ENCODE measurements at regions not wholly inside any gene's neighbourhood (a gene's known extent, or its start where the extent isn't known, plus 50 kb on each side); places are given as distances from the start of the nearest gene placed in this dataset.

DNA sequence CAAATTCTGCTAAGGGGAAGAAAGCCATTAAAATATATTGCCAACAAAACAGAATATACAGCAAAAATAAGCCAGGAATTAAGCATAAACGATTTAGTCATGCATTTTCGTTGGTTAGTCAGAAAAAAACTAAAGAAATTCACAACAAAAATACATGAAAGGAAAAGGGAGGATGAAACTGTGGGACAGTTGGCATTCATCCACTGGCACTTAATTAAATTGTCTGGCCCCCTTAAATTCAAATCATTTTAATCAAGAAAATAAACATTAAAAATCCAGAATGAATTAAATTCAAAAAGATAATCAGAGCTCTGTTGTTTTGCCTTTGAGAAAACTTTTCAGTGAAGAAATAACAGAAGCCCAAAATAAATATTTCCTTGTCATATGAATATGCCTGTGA, 264.6 kb upstream of the TMTC1 start:
- Histone ChIP-seq H3K4me3 (ENCODE audit: low read length) (no peak overlapping the region), H3K27ac (ENCODE audit: low read length) (no peak overlapping the region), H3K4me1 (ENCODE audit: insufficient read depth, low read length) (peaks cover 10% of the 10 kb centered on the region; the same call in 1 of the 2 replicates), H3K9ac (ENCODE audit: low read depth, low read length) (no peak overlapping the region), H3K9me3 (ENCODE audit: insufficient read depth, low read depth, low read length) (no peaks in the 10 kb centered on the region), H3K27me3 (ENCODE audit: insufficient read depth, low read length) (no peaks in the 10 kb centered on the region), H3K36me3 (ENCODE audit: insufficient read depth, low read depth, low read length) (no peaks in the 10 kb centered on the region)

DNA sequence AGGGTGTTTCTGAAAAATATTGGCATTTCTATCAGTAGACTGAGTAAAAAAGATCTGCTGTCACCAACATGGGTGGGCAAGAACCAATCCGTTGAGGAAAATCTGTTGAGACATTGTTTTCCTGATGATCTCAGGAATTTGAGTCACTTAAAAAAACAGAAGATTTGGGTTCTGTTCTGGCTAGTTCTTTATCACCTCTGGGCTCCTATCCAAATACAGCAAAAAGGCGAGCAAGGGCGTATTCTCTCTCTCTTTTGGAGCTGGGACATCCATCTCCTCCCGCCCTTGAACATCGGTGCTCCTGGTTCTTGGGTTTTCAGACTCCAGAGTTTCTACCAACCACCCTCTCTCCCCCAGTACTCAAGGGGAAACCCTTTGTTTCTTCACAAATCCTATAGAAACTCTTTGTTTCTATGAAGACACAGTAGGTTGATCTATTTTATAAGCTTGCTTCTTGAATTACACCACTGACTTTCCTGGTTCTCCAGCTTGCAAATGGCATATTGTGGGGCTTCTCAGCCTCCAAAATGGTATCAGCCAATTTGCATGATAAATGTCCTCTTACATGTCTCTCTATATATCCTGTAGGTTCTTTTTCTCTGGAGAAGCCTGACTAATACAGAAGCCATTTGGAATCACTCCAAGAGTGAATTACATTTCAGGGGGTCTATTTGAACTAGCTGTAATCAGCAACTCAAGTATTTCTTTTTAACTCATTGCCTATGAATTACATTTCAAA, 263.9 kb upstream of the TMTC1 start:
- no peaks in the 10 kb centered on the region for H3K9me3 ChIP-seq (ENCODE audit: insufficient read depth, low read depth, low read length)
- no peak overlapping the region for H3K9ac ChIP-seq (ENCODE audit: low read depth, low read length)
- H3K36me3 ChIP-seq (ENCODE audit: insufficient read depth, low read depth, low read length) = no peaks in the 10 kb centered on the region
- no peak overlapping the region for H3K27ac ChIP-seq (ENCODE audit: low read length)
- H3K4me3 ChIP-seq (ENCODE audit: low read length) = no peak overlapping the region
- H3K4me1 ChIP-seq (ENCODE audit: insufficient read depth, low read length) = peaks cover 15% of the 10 kb centered on the region; the same call in 1 of the 2 replicates
- no peaks in the 10 kb centered on the region for H3K27me3 ChIP-seq (ENCODE audit: insufficient read depth, low read length)

DNA sequence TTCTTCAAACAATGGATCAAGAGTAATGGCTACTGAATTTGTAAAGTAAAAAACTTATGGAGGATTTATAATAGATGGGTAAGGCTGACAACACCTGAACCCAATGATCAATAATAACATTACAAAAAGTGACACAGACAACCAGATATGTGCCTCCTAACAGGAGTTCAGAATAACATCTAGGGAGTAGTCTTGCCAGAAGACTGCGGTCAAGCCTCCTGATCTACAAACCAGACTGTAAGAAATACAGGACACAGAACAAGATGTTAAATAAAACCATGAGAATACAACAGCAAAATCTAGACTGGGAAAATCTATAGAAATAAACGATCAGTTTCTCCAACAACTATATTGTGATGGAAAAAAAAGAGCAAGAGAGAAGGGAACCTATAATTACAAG, 262.6 kb upstream of the TMTC1 start:
- no peaks in the 10 kb centered on the region for H3K9me3 ChIP-seq (ENCODE audit: insufficient read depth, low read depth, low read length)
- H3K27ac ChIP-seq (ENCODE audit: low read length) = no peak overlapping the region

DNA sequence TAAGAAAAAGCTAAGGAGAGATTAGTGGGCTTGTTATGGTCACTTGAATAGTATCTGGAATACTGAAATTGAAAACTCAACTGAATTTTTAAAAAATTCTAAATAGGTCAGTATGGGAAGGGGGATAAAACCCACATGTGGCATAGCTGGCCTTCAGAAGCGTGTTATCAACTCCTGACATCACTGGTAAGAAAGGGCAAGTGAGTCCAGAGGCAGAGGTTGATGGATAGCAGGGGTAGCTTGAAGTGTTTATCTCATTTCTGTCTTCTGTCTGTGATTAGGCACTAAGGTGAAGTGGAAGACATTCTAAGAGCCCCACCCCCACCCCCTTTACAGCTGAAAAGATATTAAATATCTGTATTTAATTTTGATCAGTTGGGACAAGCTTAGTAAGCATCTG, 261.4 kb upstream of the TMTC1 start:
- H3K27me3 ChIP-seq (ENCODE audit: insufficient read depth, low read length) = no peaks in the 10 kb centered on the region
- H3K4me3 ChIP-seq (ENCODE audit: low read length) = no peak overlapping the region
- H3K36me3 ChIP-seq (ENCODE audit: insufficient read depth, low read depth, low read length) = no peaks in the 10 kb centered on the region
- no peaks in the 10 kb centered on the region for H3K9me3 ChIP-seq (ENCODE audit: insufficient read depth, low read depth, low read length)
- peaks cover 15% of the 10 kb centered on the region; the same call in 1 of the 2 replicates for H3K4me1 ChIP-seq (ENCODE audit: insufficient read depth, low read length)
- no peak overlapping the region for H3K9ac ChIP-seq (ENCODE audit: low read depth, low read length)
- H3K27ac ChIP-seq (ENCODE audit: low read length) = no peak overlapping the region

More for the DNA sequence above, 262.6 kb upstream of the TMTC1 start:
- no peaks in the 10 kb centered on the region for H3K36me3 ChIP-seq (ENCODE audit: insufficient read depth, low read depth, low read length)
- no peak overlapping the region for H3K9ac ChIP-seq (ENCODE audit: low read depth, low read length)
- no peaks in the 10 kb centered on the region for H3K27me3 ChIP-seq (ENCODE audit: insufficient read depth, low read length)
- H3K4me3 ChIP-seq (ENCODE audit: low read length) = no peak overlapping the region
- H3K4me1 ChIP-seq (ENCODE audit: insufficient read depth, low read length) = peaks cover 15% of the 10 kb centered on the region; the same call in 1 of the 2 replicates

DNA sequence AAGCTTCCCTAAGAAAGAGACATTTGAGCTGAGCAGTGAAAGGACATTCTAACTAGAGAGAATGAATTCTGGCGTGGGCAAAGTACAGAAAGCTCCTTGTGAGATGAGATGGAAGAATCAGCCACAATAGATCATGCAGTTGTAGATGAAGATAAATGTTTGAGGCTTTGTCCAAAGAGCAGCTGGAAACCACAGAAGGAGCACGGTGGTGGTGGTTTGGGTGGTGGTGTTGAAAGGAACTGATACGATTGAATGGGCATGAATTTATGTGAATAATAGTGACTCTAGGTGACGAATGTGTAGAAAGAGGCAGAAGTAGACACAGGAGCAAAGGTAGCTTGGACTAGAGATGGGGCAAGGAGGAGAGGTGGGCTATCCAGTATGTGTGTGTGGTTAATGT, 260.5 kb upstream of the TMTC1 start:
- no peaks in the 10 kb centered on the region for H3K27me3 ChIP-seq (ENCODE audit: insufficient read depth, low read length)

DNA sequence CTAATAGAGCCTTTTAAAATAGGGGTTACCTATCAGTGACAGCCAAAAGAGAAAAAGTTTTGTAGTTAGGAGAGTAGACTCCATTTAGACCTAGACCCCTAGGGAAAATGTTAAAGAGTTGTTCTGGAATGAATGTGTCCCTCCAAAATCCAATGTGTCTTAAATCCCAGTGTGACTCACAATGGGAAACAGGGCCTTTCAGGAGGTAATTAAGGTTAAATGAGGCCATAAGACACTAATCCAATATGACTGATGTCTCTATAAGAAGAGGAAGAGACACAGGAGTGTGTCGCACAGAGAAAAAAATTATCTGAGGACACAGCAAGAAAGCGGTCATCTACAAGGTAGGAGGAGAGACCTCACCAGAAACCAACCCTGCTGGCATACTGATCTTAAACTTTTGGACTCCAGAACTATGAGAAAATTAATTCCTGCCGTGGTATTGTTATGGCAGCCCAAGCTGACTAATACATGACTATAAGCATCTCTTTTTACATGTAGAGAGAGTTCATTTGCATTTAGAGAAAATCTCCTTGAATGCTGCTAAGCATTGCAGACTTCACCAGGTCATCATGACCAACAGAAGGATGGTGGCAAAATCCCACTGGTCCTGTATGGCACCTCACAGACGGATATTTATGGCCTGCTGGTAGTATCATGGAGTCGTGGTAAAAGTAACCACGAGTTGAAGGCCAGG, 259.6 kb upstream of the TMTC1 start:
- no peaks in the 10 kb centered on the region for H3K9me3 ChIP-seq (ENCODE audit: insufficient read depth, low read depth, low read length)
- H3K27me3 ChIP-seq (ENCODE audit: insufficient read depth, low read length) = no peaks in the 10 kb centered on the region
- peaks cover 15% of the 10 kb centered on the region; the same call in 1 of the 2 replicates for H3K4me1 ChIP-seq (ENCODE audit: insufficient read depth, low read length)

More for the DNA sequence above, 260.5 kb upstream of the TMTC1 start:
- no peaks in the 10 kb centered on the region for H3K36me3 ChIP-seq (ENCODE audit: insufficient read depth, low read depth, low read length)
- no peak overlapping the region for H3K4me3 ChIP-seq (ENCODE audit: low read length)
- no peak overlapping the region for H3K9ac ChIP-seq (ENCODE audit: low read depth, low read length)
- peaks cover 15% of the 10 kb centered on the region; the same call in 1 of the 2 replicates for H3K4me1 ChIP-seq (ENCODE audit: insufficient read depth, low read length)
- no peak overlapping the region for H3K27ac ChIP-seq (ENCODE audit: low read length)
- H3K9me3 ChIP-seq (ENCODE audit: insufficient read depth, low read depth, low read length) = no peaks in the 10 kb centered on the region

DNA sequence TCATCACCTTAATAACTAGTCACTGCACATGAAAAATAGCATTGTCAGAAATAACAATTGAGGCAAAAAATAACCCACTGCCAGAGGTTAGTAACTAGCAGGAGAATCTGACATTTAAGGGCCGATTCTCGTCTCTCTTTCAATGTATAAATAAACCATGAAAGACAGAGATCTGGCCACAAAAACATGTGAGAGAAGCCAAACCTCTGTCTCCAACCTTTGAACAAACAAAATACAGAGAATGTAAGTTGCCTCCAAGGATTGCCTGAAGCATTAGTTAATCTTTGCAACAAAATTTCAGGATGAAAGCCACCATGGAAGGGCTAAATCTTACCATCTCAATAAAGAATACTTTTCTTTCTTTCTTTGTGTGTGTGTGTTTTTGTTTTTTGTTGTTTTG, 257.4 kb upstream of the TMTC1 start:
- no peaks in the 10 kb centered on the region for H3K27me3 ChIP-seq (ENCODE audit: insufficient read depth, low read length)
- no peaks in the 10 kb centered on the region for H3K9me3 ChIP-seq (ENCODE audit: insufficient read depth, low read depth, low read length)
- H3K27ac ChIP-seq (ENCODE audit: low read length) = no peak overlapping the region
- H3K9ac ChIP-seq (ENCODE audit: low read depth, low read length) = no peak overlapping the region
- H3K4me1 ChIP-seq (ENCODE audit: insufficient read depth, low read length) = peaks cover 8% of the 10 kb centered on the region; the same call in 1 of the 2 replicates
- H3K4me3 ChIP-seq (ENCODE audit: low read length) = no peak overlapping the region
- H3K36me3 ChIP-seq (ENCODE audit: insufficient read depth, low read depth, low read length) = no peaks in the 10 kb centered on the region

More for the DNA sequence above, 259.6 kb upstream of the TMTC1 start:
- no peak overlapping the region for H3K27ac ChIP-seq (ENCODE audit: low read length)
- H3K36me3 ChIP-seq (ENCODE audit: insufficient read depth, low read depth, low read length) = no peaks in the 10 kb centered on the region
- H3K9ac ChIP-seq (ENCODE audit: low read depth, low read length) = no peak overlapping the region
- no peak overlapping the region; the same call in 1 of the 2 replicates for H3K4me3 ChIP-seq (ENCODE audit: low read length)

DNA sequence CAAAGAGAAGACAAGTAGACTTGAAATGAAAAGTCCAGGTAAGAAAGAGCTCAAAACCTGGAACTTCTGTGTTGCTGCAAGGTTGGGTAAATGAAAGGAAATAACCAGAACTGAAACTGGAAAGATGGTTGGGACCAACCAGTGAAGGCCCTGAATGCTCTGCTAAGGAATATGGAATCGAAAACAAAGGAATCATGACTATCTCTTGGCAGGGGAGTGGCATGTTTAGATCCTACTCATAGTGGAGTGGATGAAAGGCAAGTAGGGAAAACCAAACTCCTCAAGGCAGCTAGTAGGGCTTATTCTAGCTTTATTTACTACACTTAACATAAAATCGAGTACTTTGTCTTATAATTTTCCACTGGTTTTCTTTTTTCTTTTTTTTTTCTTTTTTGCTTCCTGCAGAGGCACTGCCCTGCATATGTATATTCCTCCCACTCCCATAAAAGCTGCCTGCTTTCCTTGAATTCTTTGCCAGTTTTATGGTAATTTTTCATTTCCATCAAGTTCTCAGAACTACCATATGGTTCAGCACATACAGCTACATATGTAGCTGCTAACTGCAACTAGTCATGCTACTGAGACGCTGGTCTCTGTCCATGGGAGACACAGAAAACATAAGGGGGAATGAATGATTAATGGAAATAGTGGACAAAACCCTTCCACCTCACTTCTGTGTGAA, 247.1 kb upstream of the TMTC1 start:
- Histone ChIP-seq H3K4me3 (ENCODE audit: low read length) (no peak overlapping the region), H3K27ac (ENCODE audit: low read length) (no peak overlapping the region), H3K9ac (ENCODE audit: low read depth, low read length) (no peak overlapping the region), H3K9me3 (ENCODE audit: insufficient read depth, low read depth, low read length) (no peaks in the 10 kb centered on the region), H3K36me3 (ENCODE audit: insufficient read depth, low read depth, low read length) (no peaks in the 10 kb centered on the region), H3K4me1 (ENCODE audit: insufficient read depth, low read length) (no peaks in the 10 kb centered on the region), H3K27me3 (ENCODE audit: insufficient read depth, low read length) (no peaks in the 10 kb centered on the region)

DNA sequence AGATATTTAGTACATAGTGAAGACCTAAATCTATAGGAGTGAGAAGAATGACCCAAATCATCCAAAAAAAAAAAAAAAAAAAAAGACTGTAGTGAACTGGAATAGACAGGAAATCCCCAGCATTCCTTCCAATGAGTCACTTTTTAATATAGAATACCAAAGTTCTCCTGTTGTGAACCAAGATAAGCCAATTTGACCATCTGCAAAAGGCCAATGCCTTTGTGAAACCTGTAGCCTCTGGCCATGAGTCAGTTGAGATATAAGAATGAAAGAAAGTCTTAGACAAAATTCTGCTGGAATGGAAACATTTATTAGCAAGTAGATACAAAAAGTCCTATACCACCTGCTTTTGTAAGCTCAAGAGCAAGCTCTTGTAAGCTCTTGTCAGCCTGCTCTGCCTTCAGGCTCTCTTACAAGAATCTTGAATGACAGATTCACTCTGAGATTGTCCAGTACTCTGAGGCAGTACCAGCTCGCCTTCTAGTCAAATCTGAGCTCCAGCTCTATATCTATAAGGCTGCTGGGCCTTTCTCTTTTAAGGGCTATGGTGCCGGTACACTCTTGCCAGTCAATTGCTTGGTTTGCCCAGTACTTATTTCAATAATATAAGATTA, 243.0 kb upstream of the TMTC1 start:
- Histone ChIP-seq H3K27ac (ENCODE audit: low read length) (no peak overlapping the region), H3K27me3 (ENCODE audit: insufficient read depth, low read length) (no peaks in the 10 kb centered on the region), H3K36me3 (ENCODE audit: insufficient read depth, low read depth, low read length) (no peaks in the 10 kb centered on the region), H3K9ac (ENCODE audit: low read depth, low read length) (no peak overlapping the region), H3K4me1 (ENCODE audit: insufficient read depth, low read length) (no peaks in the 10 kb centered on the region), H3K4me3 (ENCODE audit: low read length) (no peak overlapping the region), H3K9me3 (ENCODE audit: insufficient read depth, low read depth, low read length) (peaks cover 19% of the 10 kb centered on the region)

DNA sequence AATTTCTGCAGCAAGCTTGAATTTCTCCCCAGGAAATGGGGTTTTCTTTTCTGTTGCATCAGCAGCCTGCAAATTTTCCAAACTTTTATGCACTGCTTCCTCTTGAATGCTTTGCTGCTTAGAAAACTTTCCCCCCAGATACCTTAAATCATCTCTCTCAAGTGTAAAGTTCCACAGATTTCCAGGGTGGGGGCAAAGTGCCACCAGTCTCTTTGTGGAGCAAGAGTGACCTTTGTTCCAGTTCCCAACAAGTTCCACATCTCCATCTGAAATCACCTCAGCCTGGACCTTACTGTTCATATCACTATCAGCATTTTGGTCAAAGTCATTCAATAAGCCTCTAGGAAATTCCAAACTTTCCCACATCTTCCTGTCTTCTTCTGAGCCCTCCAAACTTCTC, 241.6 kb upstream of the TMTC1 start:
- H3K36me3 ChIP-seq (ENCODE audit: insufficient read depth, low read depth, low read length) = no peaks in the 10 kb centered on the region
- H3K4me3 ChIP-seq (ENCODE audit: low read length) = no peak overlapping the region
- H3K27ac ChIP-seq (ENCODE audit: low read length) = no peak overlapping the region
- H3K27me3 ChIP-seq (ENCODE audit: insufficient read depth, low read length) = no peaks in the 10 kb centered on the region
- no peaks in the 10 kb centered on the region for H3K4me1 ChIP-seq (ENCODE audit: insufficient read depth, low read length)
- no peak overlapping the region for H3K9ac ChIP-seq (ENCODE audit: low read depth, low read length)
- peaks cover 19% of the 10 kb centered on the region for H3K9me3 ChIP-seq (ENCODE audit: insufficient read depth, low read depth, low read length)

DNA sequence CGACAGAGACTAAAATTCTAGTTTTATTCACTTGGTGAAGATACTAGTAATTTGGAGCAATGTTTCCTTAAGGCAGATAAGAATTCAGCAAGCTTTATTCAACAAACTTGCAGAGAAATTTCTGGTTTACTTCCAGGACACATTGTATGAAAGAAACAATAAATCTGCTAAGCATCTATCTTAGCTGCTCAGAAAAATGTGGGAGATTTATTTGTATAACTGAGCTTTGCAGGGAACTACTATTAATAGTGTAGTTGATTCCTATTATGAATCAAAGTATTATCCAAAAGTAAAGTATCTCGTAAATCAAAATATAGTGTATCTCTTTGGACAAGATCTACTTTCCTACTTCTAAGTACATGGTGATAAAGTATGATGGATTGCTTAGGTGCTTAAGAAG, 239.4 kb upstream of the TMTC1 start:
- no peak overlapping the region for H3K9ac ChIP-seq (ENCODE audit: low read depth, low read length)
- H3K36me3 ChIP-seq (ENCODE audit: insufficient read depth, low read depth, low read length) = no peaks in the 10 kb centered on the region
- no peaks in the 10 kb centered on the region for H3K27me3 ChIP-seq (ENCODE audit: insufficient read depth, low read length)
- H3K4me3 ChIP-seq (ENCODE audit: low read length) = no peak overlapping the region
- H3K9me3 ChIP-seq (ENCODE audit: insufficient read depth, low read depth, low read length) = peaks cover 19% of the 10 kb centered on the region
- no peak overlapping the region for H3K27ac ChIP-seq (ENCODE audit: low read length)
- no peaks in the 10 kb centered on the region for H3K4me1 ChIP-seq (ENCODE audit: insufficient read depth, low read length)
